ENCODE measurements at regions not wholly inside any gene's neighbourhood (a gene's known extent, or its start where the extent isn't known, plus 50 kb on each side); places are given as distances from the start of the nearest gene placed in this dataset.

DNA sequence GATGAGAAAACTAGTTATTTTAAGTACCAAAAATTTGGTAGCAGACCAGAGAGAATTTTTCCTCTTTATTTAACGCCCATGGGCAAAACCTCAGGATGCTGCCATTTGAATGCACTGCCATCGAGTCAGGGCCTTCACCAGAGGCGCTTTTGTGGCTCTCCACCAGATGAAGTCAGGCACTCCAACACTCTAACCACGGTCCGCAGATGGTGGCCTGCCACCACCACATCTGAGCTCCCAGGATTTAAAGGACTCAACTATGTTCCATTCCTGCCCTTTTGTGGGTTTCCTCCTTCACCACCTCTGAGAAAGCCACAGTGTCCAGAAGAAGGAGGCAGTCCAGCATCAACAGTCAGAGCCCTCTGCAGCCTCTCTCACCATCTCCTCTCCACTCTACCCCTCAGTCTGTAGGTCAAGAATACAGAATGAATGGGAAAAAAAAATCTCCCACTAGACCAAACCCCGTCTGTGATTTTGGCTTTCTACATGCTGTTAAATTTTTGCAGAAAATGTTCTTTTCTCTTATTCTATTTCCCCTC lies 647.4 kb downstream of the USP25 start:
- DNase-seq: no peak

DNA sequence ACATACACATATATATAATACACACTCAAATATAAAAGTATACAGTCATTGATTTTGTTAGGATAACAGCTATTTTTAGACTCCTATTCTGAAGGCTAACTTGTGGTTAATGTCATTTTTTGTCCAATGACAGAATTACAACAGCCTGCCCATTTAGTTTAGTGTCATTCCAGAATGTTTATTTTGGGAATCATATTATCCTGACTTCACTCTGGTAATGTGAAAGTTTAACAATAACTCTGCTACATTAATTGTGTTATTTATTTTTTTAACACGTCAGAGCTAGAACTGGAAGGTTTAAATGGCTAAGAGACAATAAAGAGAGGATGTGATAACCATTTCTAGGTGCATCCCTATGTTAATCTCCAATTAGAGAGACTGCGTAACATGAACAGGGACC lies 648.1 kb downstream of the USP25 start:
- DNase-seq: no peak

DNA sequence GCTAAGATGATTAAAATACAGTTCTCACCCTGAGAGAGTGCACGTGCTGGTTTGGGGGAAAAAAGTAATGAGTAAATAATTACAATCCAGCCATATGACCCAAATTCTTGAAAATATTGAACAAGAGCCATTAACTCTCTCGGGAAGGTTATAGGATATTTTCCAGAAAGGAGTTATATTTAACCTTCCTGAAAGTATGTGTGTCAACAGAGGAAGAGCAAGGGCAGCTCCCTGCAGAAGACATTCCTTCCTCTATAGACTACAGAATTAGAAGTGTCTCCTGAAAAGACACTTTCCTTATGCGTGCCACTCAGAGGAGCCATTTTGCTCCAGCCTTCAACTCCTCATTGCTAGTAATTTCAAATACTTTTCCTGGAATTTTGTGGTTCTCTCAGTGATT lies 648.7 kb downstream of the USP25 start:
- no peak for DNase-seq

DNA sequence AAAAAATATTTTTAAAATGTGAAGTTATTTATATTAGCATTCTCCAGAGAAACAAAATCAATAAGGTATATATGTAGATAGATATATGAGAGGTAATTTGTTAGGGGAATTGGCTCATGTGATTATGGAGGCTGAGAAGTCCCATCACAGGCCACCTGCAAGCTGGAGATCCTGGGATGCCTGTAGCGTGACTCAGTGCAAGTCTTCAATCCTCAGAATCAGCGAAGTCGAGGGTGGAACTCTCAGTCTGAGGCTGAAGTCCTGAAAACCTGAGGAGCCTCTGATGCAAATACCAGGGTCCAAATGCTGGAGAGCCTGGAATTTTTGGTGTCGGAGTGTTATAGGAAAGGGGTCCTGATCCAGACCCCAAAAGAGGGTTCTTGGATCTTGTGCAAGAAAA lies 658.5 kb downstream of the USP25 start:
- DNase-seq: no peak

DNA sequence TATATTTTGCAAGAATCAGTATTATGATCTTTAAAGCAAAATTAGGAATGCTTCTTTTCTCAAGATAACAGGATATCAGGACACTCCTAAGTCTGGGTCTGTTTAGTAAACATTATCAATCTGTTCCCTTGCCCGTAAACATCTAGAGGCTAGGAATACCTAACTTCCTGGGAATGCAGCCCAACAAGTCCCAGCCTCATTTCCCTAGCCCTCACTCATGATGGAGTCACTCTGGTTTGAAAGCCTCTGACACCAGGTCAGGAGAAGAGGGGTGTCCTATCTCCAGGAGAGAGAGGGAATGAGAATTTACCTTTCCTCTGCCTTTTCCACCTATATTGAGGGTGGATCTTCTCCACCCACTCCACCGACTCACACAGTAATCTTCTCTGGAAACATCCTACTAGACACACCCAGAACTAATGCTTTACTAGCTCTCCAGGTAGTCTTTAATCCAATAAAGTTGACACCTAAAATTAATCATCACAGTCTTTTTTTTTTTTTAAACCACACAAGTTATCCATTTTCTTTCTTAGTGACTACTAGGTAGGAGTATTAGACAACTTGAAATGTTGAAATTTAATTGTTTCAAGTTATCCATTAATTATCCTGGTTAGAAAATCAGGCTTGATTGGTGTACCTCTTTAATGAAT lies 659.3 kb downstream of the USP25 start:
- no peak for DNase-seq

DNA sequence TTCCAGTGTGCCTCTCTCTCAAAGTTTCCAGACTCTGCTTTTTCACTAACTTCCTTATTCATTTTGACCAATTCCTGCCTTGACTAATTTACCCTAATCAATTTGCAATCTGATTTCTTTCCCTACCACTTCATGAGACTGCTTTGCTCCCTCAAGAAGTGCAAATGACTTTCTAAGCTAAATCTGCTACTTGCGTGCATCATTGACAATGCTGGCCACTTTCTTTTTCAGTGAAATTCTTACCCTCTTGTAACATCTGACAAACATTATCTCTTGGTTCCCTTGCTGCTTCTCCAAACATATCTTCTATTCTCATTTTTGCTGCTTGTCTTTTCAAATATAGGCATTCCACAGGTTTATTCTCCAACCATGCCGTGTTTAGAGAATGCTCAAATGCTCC lies 659.9 kb downstream of the USP25 start:
- DNase-seq: no peak

DNA sequence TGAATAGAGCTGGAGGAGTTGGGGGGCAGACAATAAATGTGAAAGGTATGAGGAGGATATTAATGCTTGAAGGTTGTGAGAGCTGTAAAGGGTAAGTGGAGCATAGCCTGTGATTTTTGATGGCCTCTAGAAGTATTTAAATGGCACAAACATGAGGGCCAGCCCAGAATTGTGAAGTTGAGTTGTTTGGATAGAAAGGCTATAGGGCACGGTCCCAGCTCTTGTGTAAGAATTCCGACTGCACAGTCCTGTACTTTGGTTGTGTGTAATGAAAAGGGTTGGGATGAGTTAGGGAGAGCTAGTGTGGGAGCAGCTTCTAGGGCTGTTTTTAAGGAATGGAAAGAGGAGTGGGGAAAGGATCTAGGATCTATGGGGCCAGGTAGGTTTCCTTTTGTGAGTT lies 665.5 kb downstream of the USP25 start:
- DNase-seq: no peak

DNA sequence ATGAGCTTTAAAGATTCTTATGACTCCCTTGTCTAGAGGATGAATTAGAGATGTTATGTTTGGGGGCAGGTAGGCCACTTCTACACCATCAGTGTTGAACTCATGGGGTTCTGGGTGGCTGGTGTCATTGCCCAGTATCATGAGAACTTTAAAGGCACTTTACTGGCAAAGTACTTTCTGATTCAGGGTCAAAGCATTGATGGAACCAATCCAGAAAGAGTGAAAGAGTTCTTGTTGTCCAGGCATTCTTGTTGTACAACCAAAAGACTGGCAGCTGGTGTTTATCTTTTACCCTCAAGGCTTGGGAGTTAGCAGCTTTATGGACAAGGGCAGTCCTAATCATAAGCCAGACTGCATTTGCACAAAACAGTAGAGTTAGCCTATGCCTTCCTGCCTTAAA lies 673.0 kb downstream of the USP25 start:
- no peak for DNase-seq

DNA sequence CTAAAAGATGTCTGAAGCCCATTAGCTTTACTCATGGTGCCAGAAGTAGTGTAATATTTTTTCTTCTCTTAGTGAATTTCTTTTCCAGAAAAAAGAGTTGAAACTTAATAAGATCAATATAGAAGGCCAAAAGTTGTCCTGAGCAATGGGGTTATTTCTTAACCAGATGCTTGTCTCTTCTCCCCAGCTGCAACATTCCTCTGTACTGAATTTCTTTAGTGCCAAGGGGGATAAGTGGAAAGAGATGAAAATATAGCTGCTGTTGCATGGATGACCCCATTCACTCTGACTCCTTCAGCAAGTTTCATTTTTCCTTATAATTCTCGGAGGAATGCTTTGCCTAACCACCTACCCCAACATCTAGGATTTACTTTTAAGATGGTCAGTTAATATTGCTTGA lies 675.0 kb downstream of the USP25 start:
- no peak for DNase-seq

DNA sequence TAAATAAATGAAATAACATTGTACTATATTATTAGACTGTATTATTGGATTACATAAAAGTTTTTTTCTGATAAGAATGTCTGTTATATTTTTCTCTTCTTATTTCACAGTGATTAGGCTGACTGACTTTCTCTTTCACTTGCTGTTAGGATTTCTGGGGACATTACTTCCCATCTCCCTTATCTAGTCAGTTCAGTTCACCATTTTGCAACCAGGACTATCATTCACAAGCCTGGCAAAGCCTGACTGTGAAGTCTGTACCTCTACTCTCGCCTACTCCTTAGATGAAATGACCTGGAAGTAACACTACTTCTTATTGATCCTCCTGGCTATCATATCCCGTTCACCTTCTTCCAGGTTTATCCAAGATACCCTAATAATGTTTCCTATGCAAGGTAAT lies 676.6 kb downstream of the USP25 start:
- DNase-seq: no peak

DNA sequence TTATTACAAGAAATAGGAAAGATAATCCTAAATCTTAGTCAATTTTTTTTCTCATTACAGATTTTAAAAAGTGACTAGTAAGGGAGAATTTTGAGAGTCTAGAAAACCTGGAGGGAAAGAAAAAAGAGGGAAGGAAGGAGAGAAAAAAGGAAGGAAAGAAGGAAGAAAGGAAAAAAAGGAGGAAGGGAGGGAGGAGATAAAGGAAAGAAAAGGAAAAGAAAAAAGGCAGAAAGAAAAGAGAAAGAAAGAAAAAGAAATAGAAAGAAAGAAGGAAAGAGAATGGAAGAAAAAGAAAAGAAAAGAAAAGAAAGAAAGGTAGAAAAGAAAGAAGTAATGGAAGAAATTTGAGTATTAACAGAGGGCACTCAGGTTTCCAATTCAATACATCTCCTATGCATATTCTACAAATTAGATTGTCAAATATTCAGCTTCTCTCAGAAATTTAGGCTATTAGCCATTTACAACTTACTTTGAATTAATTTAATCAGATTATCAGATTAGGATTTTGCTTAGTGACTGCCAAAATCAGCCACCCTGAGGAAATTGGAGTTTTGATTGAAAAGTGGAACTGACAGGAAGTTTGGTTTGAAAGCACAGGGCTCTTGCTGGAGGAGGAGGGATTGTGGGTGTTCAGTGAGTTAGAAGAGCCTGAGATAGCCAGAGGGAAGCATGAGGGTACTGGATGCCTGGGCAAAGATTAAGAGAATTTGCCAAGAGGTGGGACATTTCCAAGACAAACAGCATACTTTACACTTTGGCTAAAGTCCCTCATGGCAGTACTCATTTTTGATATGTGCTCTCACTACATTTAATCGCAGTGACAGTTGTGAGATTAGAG lies 677.8 kb downstream of the USP25 start:
- DNase-seq: no peak

DNA sequence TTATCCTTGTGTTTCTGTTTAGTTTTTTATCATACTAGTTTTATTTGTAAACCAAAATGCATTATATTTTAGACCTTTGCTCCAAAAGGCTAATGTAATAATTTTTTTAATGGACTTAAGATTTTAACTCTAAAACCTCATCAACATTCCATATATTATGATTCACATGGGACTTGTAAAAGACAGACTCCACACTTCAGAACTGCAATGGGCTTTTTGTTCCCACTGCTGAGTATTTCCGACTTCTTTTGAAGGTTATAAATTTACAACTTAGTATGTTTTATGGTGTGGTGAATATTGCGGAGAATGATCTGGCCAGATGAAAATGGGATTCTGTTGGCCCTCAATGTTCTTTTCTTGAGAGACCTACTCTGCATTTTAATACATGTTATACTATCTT lies 678.5 kb downstream of the USP25 start:
- no peak for DNase-seq

DNA sequence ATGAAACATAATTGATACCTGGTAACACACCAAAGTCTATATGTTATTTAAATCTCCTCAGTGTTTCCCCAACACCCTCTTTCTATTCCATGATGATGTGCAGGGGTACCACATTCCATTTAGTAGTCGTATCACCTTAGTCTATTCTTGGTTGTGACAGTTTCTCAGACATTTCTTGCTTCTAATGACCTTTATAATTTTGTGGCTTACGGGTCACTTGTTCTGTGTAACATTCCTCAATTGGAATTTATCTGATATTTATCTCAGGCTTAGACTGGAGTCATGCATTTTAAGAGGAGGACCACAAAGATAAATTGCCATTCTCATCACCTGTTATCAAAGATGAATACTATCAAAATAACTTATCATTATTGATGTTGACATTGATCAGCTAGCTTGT lies 679.6 kb downstream of the USP25 start:
- no peak for DNase-seq

DNA sequence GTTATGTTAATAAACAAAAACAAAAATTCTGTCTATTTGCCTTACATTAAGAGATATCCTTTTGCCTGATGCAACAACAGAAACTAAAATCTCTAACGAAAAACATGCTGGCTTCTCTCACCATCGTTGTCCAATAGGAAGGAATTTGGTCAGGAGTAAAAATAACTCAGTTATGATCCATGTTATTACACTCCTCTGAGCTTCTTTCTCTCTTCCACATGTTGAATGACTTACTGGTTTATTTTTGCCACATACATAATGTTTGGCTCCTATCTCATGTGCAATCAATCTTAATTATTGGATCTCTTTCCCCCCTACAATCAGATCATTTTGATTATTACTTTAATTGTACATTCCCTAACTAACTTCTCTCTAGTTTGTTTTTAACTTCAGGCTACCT lies 688.4 kb downstream of the USP25 start:
- no peak for DNase-seq

DNA sequence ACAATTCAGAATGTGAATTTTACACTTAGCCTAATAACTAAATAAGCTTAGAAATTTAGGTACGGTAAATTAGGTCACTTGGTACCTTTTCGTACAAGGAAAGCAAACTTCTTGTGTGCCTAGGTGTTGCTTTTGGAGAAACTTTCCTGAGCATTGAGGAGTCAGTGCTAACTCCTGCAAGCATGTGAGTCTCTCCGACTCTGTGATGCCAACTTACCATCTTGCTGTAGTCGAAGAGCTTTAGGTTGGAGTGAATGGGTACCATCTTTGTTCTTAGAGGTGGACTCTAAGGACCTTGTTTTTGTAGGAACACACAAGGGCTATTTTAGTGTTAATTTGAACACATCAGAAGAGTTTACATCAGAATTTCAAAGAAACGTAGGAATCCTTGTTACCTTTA lies 688.9 kb downstream of the USP25 start:
- DNase-seq: no peak

DNA sequence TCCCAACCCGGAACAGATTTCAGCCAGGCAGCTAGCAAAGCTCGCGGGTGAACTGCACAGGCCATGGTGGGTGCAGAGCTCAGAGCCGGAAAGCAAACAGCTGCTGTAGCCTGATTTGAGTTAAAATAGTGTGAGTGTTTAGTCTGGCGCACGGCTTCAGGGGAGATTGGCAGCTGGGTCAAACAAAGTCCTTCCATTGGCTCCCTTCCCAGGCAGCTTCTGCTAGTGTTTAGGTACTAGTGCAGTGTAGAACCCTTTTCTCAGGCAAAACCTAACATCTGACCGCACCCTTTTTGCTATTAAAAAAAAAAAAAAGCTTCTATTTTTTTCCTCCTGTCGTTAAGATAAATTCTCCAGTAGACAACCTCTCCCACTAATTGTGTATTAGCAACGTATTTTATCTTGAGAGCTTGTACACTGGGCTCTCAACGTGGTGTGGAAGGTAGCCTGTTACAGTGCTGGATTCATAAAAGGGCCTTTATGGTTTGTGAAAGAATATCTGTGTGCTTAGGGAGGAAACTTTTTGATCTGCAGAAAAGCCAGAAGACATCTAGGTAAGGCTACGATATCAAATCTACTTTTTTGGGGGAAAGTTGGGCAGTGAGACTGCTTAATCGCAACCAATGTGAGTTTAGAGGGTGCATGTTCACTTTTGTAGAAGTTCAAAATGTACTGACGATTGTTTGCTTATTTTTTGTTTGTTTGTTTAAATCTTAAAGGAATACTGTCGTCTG lies 689.6 kb downstream of the USP25 start:
- DNase-seq: no peak

DNA sequence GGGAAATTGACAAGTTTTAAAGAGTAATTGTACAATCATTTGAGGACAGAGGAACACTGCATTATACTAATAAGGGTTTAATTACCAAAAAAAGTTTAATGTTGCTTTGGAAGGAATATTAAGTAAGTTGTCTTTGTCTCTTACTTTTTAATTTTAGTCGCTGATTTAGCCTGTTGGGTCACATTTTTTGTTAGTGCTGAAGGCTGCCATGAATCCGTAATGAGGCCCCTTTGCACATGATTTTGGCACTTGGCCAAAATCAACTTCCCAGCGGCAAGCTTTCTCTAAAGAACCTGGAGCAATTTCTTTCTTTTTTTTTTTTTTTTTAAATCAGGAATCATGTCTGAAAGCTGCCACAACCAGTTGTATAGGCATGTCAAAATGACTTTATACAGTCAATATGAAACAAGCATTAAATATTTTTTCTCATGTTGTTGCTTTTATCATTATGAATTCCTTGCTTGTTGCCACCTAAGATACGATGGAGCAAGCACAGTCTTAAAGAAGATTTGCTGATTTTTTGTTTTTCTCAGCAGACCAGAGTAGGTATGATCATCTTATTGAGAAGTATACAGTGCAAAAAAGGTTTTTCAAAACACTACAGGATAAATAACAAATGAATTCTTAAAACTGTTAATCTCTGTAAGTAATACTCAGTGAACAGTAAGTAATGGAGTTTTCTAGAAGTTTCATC lies 690.4 kb downstream of the USP25 start:
- no peak for DNase-seq

DNA sequence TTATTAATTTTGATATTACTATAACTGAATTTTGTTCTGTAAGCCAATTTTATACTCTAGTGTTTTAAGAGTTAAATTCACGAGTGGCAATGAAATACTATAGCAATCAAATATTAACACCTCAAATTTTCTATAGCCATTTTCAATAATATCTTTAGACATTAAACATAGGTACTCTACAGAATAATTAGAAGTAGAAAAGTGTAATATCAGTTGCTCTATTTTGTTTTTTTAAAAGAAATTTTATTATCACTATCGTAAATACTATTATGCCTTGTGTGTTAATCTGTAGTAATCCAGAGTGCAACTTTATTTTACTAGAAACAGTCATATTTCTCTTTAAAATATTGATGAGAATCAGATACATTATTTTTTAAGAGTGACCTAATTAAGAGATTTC lies 691.2 kb downstream of the USP25 start:
- no peak for DNase-seq

DNA sequence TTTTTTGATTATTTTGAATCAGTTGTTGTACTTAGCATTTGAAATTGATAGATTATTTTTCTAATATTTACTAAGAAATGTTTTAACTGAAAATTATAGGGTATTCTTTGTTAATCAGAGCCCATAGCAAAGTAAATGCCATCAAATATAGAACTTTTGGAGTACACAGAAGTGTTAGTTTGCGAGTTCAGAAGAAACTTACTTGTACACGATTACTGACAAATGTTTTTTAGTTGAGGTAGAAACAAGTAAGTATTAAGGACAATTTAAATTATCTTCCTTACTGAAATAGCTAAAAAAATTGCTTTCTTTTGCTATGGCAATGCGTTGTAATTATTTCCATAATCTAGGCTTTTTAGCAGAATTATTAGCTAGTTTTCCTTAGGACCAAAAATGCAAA lies 692.2 kb downstream of the USP25 start:
- no peak for DNase-seq

DNA sequence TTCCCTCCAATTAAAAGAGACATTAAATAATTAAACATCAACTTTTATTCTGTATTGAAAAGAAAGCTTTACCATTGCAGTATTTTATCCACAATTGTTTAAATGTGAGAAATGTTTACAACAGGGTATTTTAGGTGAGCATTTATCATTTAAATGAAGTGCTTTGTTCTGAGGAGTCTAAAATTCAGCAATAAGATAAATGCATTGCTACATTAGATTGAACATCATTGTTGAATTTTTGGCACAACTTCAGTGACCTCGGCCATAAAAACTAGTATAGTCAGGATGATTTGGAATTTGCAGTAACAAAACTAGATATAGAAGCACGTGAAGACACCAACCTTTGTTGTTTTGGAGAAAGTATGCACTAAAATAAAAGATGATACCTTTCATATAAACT lies 692.9 kb downstream of the USP25 start:
- no peak for DNase-seq

DNA sequence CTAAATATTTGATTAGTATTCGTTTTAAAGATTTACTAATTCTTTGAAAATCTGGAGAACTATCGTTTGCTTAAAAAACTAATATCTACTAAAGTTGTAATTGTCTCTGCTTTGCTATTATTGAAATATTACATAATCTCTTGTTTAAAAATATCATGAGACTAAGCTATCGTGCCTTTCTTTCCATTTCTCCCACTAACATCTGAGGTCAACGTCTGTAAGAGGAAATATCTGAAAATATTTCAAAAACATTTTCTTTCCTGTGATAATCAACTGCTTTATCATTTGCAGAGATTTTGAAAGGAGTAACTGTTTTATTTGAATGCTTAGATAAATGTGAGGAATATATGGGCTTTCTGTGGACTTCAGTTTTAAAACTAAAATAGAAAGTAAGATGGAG lies 694.1 kb downstream of the USP25 start:
- no peak for DNase-seq

DNA sequence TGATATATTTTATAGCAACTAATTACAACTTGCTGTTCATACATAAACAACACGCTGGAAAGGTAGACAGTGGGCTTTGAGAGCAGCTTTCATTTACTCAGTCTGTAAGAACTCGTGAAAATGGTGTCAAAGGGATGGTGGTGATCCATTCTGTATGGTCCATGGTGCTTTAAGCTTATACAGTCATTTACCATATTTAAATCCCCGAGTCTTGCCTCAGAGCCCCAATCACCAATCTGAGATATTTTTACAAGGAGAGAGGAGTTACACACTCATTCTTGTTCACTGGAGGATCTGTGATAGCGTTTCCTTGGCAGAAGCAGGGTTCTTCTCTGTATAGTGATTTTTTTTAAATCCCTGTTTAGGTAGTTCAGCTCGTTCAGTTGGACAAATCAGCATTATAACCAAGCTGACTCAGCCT lies 694.6 kb downstream of the USP25 start:
- no peak for DNase-seq

DNA sequence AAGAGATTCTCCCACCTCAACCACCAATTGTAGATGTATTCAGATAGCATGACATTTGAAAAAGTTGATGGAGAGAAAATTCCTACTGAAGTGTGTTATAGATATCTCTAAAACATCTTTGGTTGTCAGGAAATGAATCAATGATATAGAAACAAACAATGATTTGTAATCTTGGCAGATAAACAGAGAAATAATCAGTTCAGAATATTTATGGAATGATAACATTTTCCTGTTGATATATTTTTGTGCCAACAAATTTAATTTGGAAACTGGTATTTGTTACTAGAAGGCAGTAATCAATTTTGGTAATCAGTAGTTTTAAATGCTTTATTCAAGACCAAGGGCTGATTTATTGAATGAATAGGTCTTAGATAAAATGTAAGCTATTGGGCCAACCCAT lies 695.6 kb downstream of the USP25 start:
- DNase-seq: no peak

Data from activated T-cell treated with anti-CD3 and anti-CD28 coated beads, Interleukin-2, amount 50 U/mL, for 1 hour (primary cell).